Kidney glomerular epithelial cell (primary cell): ENCODE measurements at regions not wholly inside any gene's neighbourhood (a gene's known extent, or its start where the extent isn't known, plus 50 kb on each side); places are given as distances from the start of the nearest gene placed in this dataset.

Experiments used
- DNase-seq: peaks from one replicate; lab custom pipeline; 2025; lab: John Stamatoyannopoulos, UW

DNA sequence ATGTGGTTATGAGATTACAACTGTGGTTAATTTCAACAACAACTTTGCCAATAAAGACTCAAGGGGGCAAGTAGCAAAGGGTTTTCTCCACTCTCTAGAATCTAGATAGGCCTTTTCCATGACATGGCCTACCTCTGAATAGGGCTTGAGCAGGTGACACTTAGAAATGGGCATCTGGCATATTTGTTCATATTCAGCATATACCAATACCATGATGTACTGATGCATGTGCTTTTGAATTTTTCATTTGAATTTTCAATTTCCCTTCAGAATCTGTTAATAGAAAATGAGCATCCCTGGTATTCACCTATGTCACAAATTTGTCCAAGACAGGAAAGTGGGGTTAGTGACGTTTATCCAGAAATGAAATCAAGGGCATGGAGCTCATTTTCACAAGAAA, 757.5 kb upstream of the NRSN1 start:
- no peak for DNase-seq

- DNase-seq, result no peak
Observed at GRCh38 chr6:23370051-23370450, 756.0 kb upstream of the NRSN1 start.

GRCh38 chr6:23371132-23371915, 754.7 kb upstream of the NRSN1 start:
- no peak for DNase-seq

DNA sequence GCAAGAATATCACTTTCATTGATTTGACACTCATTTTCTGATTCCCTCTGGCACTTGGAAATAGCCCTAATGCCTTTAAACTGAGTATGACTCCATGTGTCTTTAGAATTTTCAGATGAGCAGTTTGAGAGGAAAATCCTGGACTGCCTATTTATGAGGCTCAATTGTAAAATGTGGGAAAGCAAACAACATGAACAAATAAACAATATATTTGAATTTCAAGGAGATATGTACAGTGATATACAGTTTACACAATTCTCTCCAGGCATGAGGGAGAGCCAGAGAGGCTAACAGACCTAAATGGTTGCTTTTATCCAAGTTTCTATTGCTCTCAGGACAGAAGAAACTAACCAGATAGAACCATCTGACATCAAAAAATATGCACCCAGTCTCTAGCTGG, 748.2 kb upstream of the NRSN1 start:
- no peak for DNase-seq

- DNase-seq, result no peak
Observed at GRCh38 chr6:23380465-23380864, 745.5 kb upstream of the NRSN1 start.

GRCh38 chr6:23388086-23388783, 737.8 kb upstream of the NRSN1 start:
- DNase-seq, result no peak

GRCh38 chr6:23389386-23389785, 736.6 kb upstream of the NRSN1 start:
- no peak for DNase-seq

DNA sequence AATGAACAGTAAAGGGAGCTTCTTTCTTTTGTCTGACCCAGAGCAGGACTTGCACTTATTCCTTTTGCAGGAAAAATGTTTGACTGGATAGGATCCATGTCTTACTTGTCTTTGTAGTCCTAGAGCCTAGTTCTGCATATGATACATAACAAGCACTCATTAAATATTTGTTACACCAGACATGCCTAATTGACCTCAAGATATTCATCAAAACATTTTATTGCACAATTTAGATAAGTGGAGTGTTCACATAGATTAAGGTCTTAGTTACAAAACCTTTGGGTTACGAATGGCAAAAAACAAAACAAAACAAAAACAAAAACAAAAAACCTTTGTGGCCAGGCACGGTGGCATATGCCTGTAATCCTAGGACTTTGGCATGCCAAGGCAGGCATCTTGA, 735.8 kb upstream of the NRSN1 start:
- no peak for DNase-seq

DNA sequence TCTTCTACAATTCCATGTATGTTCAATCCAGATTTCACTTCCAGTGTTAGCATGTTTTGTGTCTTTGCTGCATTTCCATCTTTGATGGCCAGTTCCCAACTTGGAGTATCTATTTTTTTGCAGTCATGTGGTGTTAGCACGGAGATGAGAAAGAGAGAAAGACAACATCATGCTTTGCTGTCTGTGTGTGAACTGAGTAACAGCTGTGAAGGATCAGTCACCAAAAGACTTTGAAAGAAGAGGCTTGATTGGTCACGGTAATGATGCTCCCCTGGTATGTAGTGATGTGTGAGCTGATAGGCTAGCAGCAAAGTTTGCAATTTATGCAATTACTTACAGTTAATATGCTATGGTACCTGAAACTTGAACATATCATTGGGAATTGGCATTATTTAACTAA, 731.3 kb upstream of the NRSN1 start:
- DNase-seq, result no peak

DNA sequence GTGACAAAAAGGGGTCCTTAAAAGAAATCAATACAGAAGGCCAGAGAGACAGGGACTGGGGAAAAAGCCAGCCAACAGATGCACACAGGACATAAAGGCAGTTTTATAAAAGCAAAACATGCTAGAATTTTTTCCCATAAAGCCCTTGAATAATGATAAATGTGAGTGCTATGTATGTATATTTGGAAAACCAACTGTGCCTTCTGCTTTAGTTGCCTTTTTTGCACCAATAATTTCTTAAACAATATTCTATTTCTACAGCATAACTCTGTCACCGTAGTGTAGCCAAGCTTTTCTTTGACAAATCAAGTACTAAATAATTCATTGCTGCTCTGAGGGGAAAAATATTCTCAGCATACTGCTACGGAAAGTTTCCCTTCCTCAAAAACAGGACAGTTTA, 730.6 kb upstream of the NRSN1 start:
- DNase-seq, result no peak

DNA sequence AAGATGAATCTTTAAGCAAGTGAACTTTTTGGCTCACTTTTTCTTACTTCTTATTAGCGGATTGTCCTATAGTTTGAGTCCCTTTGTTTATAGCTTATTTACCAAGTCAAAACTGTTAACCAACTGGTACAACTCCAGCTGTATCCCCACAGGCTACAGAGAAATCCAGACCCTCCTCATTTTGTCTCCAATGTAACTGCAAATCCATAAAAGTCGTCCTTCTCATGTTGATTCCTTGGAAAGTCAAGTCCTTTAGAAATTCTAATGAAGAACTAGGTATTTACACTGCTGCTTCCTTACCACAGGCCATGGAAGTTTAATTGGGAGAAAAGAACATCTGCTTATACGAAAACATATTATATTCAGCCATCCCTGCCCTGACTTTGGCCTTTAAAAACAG, 729.1 kb upstream of the NRSN1 start:
- DNase-seq, result no peak

GRCh38 chr6:23403460-23403859, 722.6 kb upstream of the NRSN1 start:
- DNase-seq, result no peak

DNA sequence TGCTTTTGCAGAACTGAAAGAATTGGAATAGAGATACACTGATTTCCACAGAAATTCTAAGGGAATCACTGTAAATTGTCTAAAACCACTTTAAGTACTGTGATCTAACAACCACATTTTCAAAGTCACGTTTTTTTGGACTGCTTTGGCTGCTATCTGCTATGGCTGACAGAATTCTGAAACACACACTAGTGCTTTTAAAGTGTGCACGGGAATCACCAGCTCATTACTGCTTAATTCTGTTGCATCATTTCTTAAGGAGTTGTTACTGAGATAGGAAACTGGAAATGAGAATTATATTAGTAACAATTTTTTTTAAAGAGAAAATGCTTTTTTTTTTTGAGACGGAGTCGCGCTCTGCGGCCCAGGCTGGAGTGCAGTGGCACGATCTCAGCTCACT, 716.5 kb upstream of the NRSN1 start:
- DNase-seq, result no peak

- DNase-seq, result no peak
Observed at GRCh38 chr6:23410439-23410838, 715.6 kb upstream of the NRSN1 start.

GRCh38 chr6:23412770-23413169, 713.2 kb upstream of the NRSN1 start:
- DNase-seq, result no peak

GRCh38 chr6:23413327-23414050, 712.5 kb upstream of the NRSN1 start:
- DNase-seq, result no peak

DNA sequence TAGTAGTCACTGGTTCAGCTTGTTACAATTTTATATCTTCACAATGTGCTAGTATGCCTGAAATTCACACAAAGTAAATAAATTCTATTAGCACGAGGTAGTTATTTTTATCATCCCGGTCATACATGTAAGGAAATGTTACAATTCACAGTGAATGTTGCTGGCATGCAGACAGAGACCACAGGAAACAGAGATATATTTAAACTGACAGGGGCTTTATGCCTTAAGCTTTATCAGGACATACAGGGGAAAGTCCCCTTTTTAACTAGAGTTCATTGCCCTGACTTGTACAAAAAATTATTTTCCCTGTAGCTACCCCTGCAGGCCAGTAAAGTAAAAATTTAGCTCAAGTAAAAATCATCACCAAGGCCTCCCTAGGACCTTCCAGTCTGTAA, 712.0 kb upstream of the NRSN1 start:
- DNase-seq, result peak; percentile 28

DNA sequence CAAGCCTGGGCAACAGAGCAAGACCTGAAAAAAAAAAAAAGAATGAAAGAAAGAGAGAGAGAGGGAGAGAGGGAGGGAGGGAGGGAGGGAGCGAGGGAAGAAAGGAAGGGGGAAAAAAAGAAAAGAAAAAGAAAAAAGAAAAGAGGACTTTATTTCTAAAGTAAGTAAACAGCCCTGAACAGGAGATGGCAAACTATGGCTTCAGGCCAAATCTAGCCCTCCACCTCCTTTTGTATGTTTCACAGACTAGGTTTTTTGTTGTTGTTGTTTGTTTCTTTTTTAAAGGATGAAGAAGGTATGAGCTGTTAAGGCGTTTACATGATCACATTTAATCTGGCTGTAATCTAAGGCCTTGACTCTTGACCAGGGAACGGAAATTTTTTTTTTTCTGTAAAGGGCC, 711.1 kb upstream of the NRSN1 start:
- DNase-seq, result no peak

- no peak for DNase-seq
Observed at GRCh38 chr6:23415819-23416427, 710.1 kb upstream of the NRSN1 start.

GRCh38 chr6:23417133-23417532, 708.9 kb upstream of the NRSN1 start:
- no peak for DNase-seq

DNA sequence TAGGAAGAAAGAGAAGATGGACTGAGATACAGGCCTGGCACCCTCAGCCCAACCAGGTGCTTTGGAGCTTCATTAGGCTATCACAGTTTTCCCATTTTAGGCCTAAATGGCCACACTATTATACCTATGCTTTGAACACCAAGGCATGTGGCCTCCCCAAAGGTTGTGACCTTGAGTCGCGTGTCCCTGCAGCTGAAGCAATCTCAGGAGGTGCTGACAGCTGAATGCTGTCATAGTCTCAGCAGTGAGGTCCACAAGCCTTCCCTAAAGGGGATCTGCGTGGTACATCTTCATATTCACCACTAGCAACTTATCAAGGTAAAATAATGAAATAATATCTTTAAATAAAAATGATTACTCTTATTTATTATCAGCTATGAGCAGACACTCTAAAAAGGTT, 707.9 kb upstream of the NRSN1 start:
- no peak for DNase-seq

DNA sequence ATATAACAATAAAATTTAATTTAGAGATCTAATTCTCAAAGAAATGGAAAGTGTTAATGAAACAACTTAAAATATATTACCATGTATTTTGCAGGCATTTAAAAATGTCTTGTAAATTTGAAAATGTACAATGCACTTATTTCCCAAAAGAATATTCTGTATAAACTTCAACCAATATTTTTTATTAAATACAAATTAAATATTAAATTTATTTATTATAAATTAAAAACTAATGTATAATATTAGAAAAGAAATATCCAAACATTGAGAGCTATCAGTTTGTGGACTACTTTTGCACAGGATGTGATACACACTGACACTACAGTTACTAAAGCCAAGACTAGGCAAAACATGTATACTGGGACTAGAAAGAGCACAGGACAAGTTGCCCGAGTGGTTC, 707.0 kb upstream of the NRSN1 start:
- DNase-seq, result no peak
